AG09309 (cell line): ENCODE measurements at regions not wholly inside any gene's neighbourhood (a gene's known extent, or its start where the extent isn't known, plus 50 kb on each side); places are given as distances from the start of the nearest gene placed in this dataset.

Source experiments
- DNase-seq: peaks from one replicate; pipeline ENCODE4 v3.0.0-alpha.2; 2010; ENCODE audit warnings: low read depth
- H3K4me3 ChIP-seq: 2 replicates; pipeline ENCODE4 v1.5.1; 2011; ENCODE audit warnings: mild to moderate bottlenecking, low read depth, low read length, moderate library complexity; ENCODE audit not compliant: control insufficient read depth
- CTCF ChIP-seq: IDR thresholded peaks from 2 replicates; pipeline ENCODE4 v1.5.1; 2011; ENCODE audit warnings: mild to moderate bottlenecking, low read depth, low read length, inconsistent platforms; ENCODE audit not compliant: insufficient read depth, control insufficient read depth; ENCODE audit errors: missing control alignments

GRCh38 chr10:108568824-108569223 is 1354.5 kb downstream of the XPNPEP1 start:
- DNase-seq = no peak
- TF ChIP-seq CTCF = no peak
- no peak overlapping the region for H3K4me3 ChIP-seq

- no peak overlapping the region for H3K4me3 ChIP-seq
- no peak for DNase-seq
- TF ChIP-seq CTCF = no peak
These were observed 1355.2 kb downstream of the XPNPEP1 start for GRCh38 chr10:108567899-108568752.

GRCh38 chr10:108566316-108567107 is 1356.8 kb downstream of the XPNPEP1 start:
- no peak for DNase-seq
- TF ChIP-seq CTCF = no peak
- H3K4me3 ChIP-seq = no peak overlapping the region

- DNase-seq = no peak
- H3K4me3 ChIP-seq = no peak overlapping the region
- no peak for TF ChIP-seq CTCF
These were observed 1361.2 kb downstream of the XPNPEP1 start for GRCh38 chr10:108562105-108562504.

- no peak for TF ChIP-seq CTCF
- no peak overlapping the region for H3K4me3 ChIP-seq
- no peak for DNase-seq
These were observed 1361.7 kb downstream of the XPNPEP1 start for GRCh38 chr10:108561649-108562048.

- H3K4me3 ChIP-seq = no peak overlapping the region
- DNase-seq = no peak
- no peak for TF ChIP-seq CTCF
These were observed 1362.8 kb downstream of the XPNPEP1 start for GRCh38 chr10:108560488-108560887.
